HEK293 (cell line): ENCODE measurements at regions not wholly inside any gene's neighbourhood (a gene's known extent, or its start where the extent isn't known, plus 50 kb on each side); places are given as distances from the start of the nearest gene placed in this dataset.

ENCODE experiments used
- CTCF ChIA-PET: fragments of 350-600 bp; formaldehyde crosslinking; extraction: SDS; loops from one replicate; lab custom pipeline; 2021; ENCODE audit warnings: antibody characterized with exemption; lab: Yijun Ruan, JAX
- POLR2A ChIA-PET: fragments of 300-600 bp; formaldehyde crosslinking; extraction: SDS; loops from one replicate; lab custom pipeline; 2020; ENCODE audit warnings: antibody characterized with exemption, inconsistent platforms; lab: Yijun Ruan, JAX
- H3K27ac ChIP-seq: fragments of 200-500 bp; sonication (Bioruptor generic); 2 replicates; pipeline ENCODE4 v1.5.1; 2014; ENCODE audit warnings: low read depth, low read length, control low read depth, inconsistent platforms; ENCODE audit errors: extremely low read depth
- H3K36me3 ChIP-seq, 2 experiments: fragments of 200-500 bp in 1 of 2; sonication (Bioruptor generic) in 1 of 2; 1 replicate in 1 of 2; 2 replicates in 1 of 2; pipeline ENCODE4 v1.5.1; 2014 to 2017; ENCODE audit warnings: inconsistent platforms in 2 of 2, low read length in 2 of 2; ENCODE audit not compliant: control insufficient read depth in 2 of 2, insufficient read depth in 1 of 2
- H3K4me1 ChIP-seq: fragments of 200-500 bp; sonication (Bioruptor generic); 2 replicates; pipeline ENCODE4 v1.5.1; 2014; ENCODE audit warnings: mild to moderate bottlenecking, low read length, inconsistent platforms; ENCODE audit not compliant: control insufficient read depth, insufficient read depth
- H3K4me3 ChIP-seq: 2 replicates; pipeline ENCODE4 v1.5.1; 2011; ENCODE audit warnings: low read depth, mild to moderate bottlenecking, control low read depth, low read length, moderate library complexity
- H3K9me3 ChIP-seq: fragments of 200-500 bp; sonication (Bioruptor generic); 2 replicates; pipeline ENCODE4 v1.5.1; 2014; ENCODE audit warnings: low read depth, low read length, inconsistent platforms; ENCODE audit not compliant: control insufficient read depth, insufficient read depth
- BCL11B ChIP-seq: fragments of 450-650 bp; formaldehyde crosslinking; IDR thresholded peaks from 2 replicates; pipeline ENCODE4 v1.5.1; 2016; ENCODE audit warnings: low read depth, missing biosample characterization, missing genetic modification characterization
- IKZF3 ChIP-seq: fragments of 450-650 bp; IDR thresholded peaks from 2 replicates; pipeline ENCODE4 v1.5.0; 2018; ENCODE audit warnings: missing biosample characterization, mild to moderate bottlenecking, missing genetic modification characterization, moderate library complexity
- PRDM4 ChIP-seq: fragments of 450-650 bp; formaldehyde crosslinking; IDR thresholded peaks from 2 replicates; pipeline ENCODE4 v1.5.1; 2017; ENCODE audit warnings: missing biosample characterization, missing genetic modification characterization
- SALL2 ChIP-seq: fragments of 450-650 bp; formaldehyde crosslinking; IDR thresholded peaks from 2 replicates; pipeline ENCODE4 v1.5.0; 2017; ENCODE audit warnings: missing biosample characterization, mild to moderate bottlenecking, missing genetic modification characterization, borderline replicate concordance
- SETDB1 ChIP-seq: IDR thresholded peaks from one replicate; pipeline ENCODE4 v1.6.1; 2017; ENCODE audit warnings: mild to moderate bottlenecking, low read length, moderate library complexity, mixed read lengths; ENCODE audit not compliant: insufficient read length
- SP2 ChIP-seq: fragments of 450-650 bp; formaldehyde crosslinking; IDR thresholded peaks from 2 replicates; pipeline ENCODE4 v1.5.1; 2016; ENCODE audit warnings: missing biosample characterization, missing genetic modification characterization
- TRIM28 ChIP-seq: IDR thresholded peaks from 2 replicates; pipeline ENCODE4 v1.6.1; 2011; ENCODE audit warnings: low read length, control low read depth, borderline replicate concordance
- WT1 ChIP-seq: fragments of 450-650 bp; formaldehyde crosslinking; IDR thresholded peaks from 2 replicates; pipeline ENCODE4 v1.5.1; 2016; ENCODE audit warnings: missing biosample characterization, missing genetic modification characterization
- YY1 ChIP-seq: fragments of 450-650 bp; formaldehyde crosslinking; IDR thresholded peaks from 2 replicates; pipeline ENCODE4 v1.5.1; 2018; ENCODE audit warnings: missing biosample characterization, missing genetic modification characterization
- ZNF112 ChIP-seq: fragments of 450-650 bp; formaldehyde crosslinking; IDR thresholded peaks from 2 replicates; pipeline ENCODE4 v1.5.0; 2017; ENCODE audit warnings: missing biosample characterization, missing genetic modification characterization
- ZNF114 ChIP-seq: fragments of 450-650 bp; formaldehyde crosslinking; IDR thresholded peaks from 2 replicates; pipeline ENCODE4 v1.5.0; 2017; ENCODE audit warnings: missing biosample characterization, missing genetic modification characterization
- ZNF133 ChIP-seq: fragments of 450-650 bp; formaldehyde crosslinking; IDR thresholded peaks from 2 replicates; pipeline ENCODE4 v1.5.1; 2016; ENCODE audit warnings: missing biosample characterization, missing genetic modification characterization
- ZNF175 ChIP-seq: fragments of 450-650 bp; formaldehyde crosslinking; IDR thresholded peaks from 2 replicates; pipeline ENCODE4 v1.5.1; 2016; ENCODE audit warnings: missing biosample characterization, missing genetic modification characterization
- ZNF202 ChIP-seq: fragments of 450-650 bp; formaldehyde crosslinking; IDR thresholded peaks from 2 replicates; pipeline ENCODE4 v1.5.1; 2016; ENCODE audit warnings: missing biosample characterization, missing genetic modification characterization, borderline replicate concordance
- ZNF23 ChIP-seq: fragments of 450-650 bp; formaldehyde crosslinking; IDR thresholded peaks from 2 replicates; pipeline ENCODE4 v1.5.1; 2016; ENCODE audit warnings: missing biosample characterization, missing genetic modification characterization, borderline replicate concordance
- ZNF239 ChIP-seq: fragments of 450-650 bp; formaldehyde crosslinking; IDR thresholded peaks from 2 replicates; pipeline ENCODE4 v1.5.1; 2016; ENCODE audit warnings: missing biosample characterization, missing genetic modification characterization
- ZNF311 ChIP-seq: fragments of 450-650 bp; formaldehyde crosslinking; IDR thresholded peaks from 2 replicates; pipeline ENCODE4 v1.5.1; 2017; ENCODE audit warnings: missing biosample characterization, missing genetic modification characterization, borderline replicate concordance
- ZNF366 ChIP-seq: fragments of 450-650 bp; formaldehyde crosslinking; conservative IDR thresholded peaks from 2 replicates; pipeline ENCODE4 v1.5.1; 2016; ENCODE audit warnings: missing biosample characterization, missing genetic modification characterization
- ZNF394 ChIP-seq: fragments of 450-650 bp; formaldehyde crosslinking; IDR thresholded peaks from 2 replicates; pipeline ENCODE4 v1.5.1; 2016; ENCODE audit warnings: missing biosample characterization, missing genetic modification characterization, mild to moderate bottlenecking, moderate library complexity, borderline replicate concordance
- ZNF544 ChIP-seq: fragments of 450-650 bp; formaldehyde crosslinking; IDR thresholded peaks from 2 replicates; pipeline ENCODE4 v1.5.0; 2017; ENCODE audit warnings: missing biosample characterization, missing genetic modification characterization
- ZNF585B ChIP-seq: fragments of 450-650 bp; formaldehyde crosslinking; IDR thresholded peaks from 2 replicates; pipeline ENCODE4 v1.5.1; 2016; ENCODE audit warnings: missing biosample characterization, missing genetic modification characterization
- ZNF596 ChIP-seq: fragments of 450-650 bp; IDR thresholded peaks from 2 replicates; pipeline ENCODE4 v1.5.0; 2018; ENCODE audit warnings: missing biosample characterization, mild to moderate bottlenecking, missing genetic modification characterization, moderate library complexity
- ZNF623 ChIP-seq: fragments of 450-650 bp; formaldehyde crosslinking; IDR thresholded peaks from 2 replicates; pipeline ENCODE4 v1.5.1; 2016; ENCODE audit warnings: missing biosample characterization, missing genetic modification characterization
- ZNF639 ChIP-seq: fragments of 450-650 bp; formaldehyde crosslinking; IDR thresholded peaks from 2 replicates; pipeline ENCODE4 v1.5.1; 2016; ENCODE audit warnings: missing biosample characterization, missing genetic modification characterization
- ZNF792 ChIP-seq: fragments of 450-650 bp; formaldehyde crosslinking; IDR thresholded peaks from 2 replicates; pipeline ENCODE4 v1.5.1; 2016; ENCODE audit warnings: missing biosample characterization, missing genetic modification characterization
- ZSCAN23 ChIP-seq: fragments of 450-650 bp; formaldehyde crosslinking; IDR thresholded peaks from 2 replicates; pipeline ENCODE4 v1.5.1; 2016; ENCODE audit warnings: missing biosample characterization, missing genetic modification characterization
- TF ChIP-seq, protein P1 (sequence below): fragments of 450-650 bp; formaldehyde crosslinking; IDR thresholded peaks from 2 replicates; pipeline ENCODE4 v1.5.1; 2016; ENCODE audit warnings: missing biosample characterization, missing genetic modification characterization
- TF ChIP-seq, protein P2 (sequence below): fragments of 450-650 bp; formaldehyde crosslinking; IDR thresholded peaks from 2 replicates; pipeline ENCODE4 v1.5.1; 2017; ENCODE audit warnings: missing biosample characterization, mild to moderate bottlenecking, missing genetic modification characterization, moderate library complexity

DNA sequence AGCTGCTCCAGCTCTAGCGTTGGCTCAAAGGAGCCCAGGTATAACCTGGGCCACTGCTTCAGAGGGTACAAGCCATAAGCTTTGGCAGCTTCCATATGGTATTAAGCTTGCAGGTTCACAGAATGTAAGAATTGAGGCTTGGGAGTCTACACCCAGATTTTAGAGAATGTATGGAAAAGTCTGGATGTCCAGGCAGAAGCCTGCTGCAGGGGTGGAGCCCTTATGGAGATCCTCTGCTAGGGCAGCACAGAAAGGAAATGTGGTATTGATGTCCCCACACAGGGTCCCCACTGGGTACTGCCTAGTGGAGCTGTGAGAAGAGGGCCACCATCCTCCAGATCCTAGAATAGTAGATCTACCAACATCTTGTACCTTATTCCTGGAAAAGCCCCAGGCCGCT is 626.9 kb downstream of the MAT2B start:
- ChIA-PET CTCF (no interaction called here), POLR2A (no interaction called here)
- H3K36me3 ChIP-seq: no peaks in the 10 kb centered on the region
- no peaks in the 10 kb centered on the region for H3K4me1 ChIP-seq
- no peak overlapping the region for H3K4me3 ChIP-seq
- TF ChIP-seq BCL11B (tag by site-specific recombination): no peak
- no peak for TF ChIP-seq ZNF239 (tag by site-specific recombination)
- peak; percentile 74; the same call in 1 of the 2 replicates for TF ChIP-seq TRIM28
- no peak for TF ChIP-seq ZNF114 (tag by site-specific recombination)
- TF ChIP-seq SALL2 (tag by site-specific recombination): no peak
- TF ChIP-seq SETDB1: peak; percentile 85
- no peak for TF ChIP-seq ZNF623 (tag by site-specific recombination)
- TF ChIP-seq ZNF792 (tag by site-specific recombination): no peak
- no peak for TF ChIP-seq YY1 (tag by site-specific recombination)
- no peaks in the 10 kb centered on the region for H3K9me3 ChIP-seq
- no peak overlapping the region for H3K27ac ChIP-seq

GRCh38 chr5:164137095-164137494 is 631.7 kb downstream of the MAT2B start:
- Histone ChIP-seq H3K36me3 (no peaks in the 10 kb centered on the region), H3K4me3 (no peak overlapping the region), H3K9me3 (no peaks in the 10 kb centered on the region), H3K4me1 (no peaks in the 10 kb centered on the region), H3K27ac (no peak overlapping the region)
- CTCF ChIA-PET: no interaction called here
- TF ChIP-seq IKZF3 (tag by site-specific recombination) (no peak), TRIM28 (no peak), ZNF639 (tag by site-specific recombination) (no peak), ZNF394 (no peak), ZNF175 (tag by site-specific recombination) (no peak), ZNF585B (no peak), ZNF311 (no peak), WT1 (tag by site-specific recombination) (no peak), ZSCAN23 (tag by site-specific recombination) (no peak), ZNF596 (tag by site-specific recombination) (no peak), ZNF202 (tag by site-specific recombination) (no peak), ZNF23 (tag by site-specific recombination) (no peak), SP2 (no peak)
- TF ChIP-seq, protein P1, sequence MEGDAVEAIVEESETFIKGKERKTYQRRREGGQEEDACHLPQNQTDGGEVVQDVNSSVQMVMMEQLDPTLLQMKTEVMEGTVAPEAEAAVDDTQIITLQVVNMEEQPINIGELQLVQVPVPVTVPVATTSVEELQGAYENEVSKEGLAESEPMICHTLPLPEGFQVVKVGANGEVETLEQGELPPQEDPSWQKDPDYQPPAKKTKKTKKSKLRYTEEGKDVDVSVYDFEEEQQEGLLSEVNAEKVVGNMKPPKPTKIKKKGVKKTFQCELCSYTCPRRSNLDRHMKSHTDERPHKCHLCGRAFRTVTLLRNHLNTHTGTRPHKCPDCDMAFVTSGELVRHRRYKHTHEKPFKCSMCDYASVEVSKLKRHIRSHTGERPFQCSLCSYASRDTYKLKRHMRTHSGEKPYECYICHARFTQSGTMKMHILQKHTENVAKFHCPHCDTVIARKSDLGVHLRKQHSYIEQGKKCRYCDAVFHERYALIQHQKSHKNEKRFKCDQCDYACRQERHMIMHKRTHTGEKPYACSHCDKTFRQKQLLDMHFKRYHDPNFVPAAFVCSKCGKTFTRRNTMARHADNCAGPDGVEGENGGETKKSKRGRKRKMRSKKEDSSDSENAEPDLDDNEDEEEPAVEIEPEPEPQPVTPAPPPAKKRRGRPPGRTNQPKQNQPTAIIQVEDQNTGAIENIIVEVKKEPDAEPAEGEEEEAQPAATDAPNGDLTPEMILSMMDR (tag by site-specific recombination): no peak
- POLR2A ChIA-PET: no interaction called here

DNA sequence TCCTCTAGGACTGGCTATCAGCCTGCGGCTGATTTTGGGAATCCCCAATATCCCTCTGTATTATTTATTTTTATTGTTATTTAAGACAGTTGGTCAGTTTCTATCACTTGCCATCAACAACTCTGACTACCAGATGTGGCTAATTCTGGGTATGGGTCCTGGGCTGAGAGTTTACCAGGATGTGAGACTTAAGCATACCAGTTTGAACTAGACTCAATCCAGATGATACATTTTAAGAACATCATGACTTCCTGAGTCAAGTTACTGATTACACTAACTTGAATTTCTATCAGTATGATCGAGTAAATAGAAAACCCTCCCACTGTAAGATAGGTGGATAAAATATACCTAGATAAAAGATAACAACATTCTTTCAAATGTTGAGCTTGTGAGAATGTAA is 634.0 kb downstream of the MAT2B start:
- Histone ChIP-seq H3K36me3 (no peaks in the 10 kb centered on the region), H3K9me3 (no peaks in the 10 kb centered on the region), H3K4me1 (no peaks in the 10 kb centered on the region), H3K27ac (no peak overlapping the region), H3K4me3 (no peak overlapping the region)
- ChIA-PET CTCF (interaction anchor here (0.6 kb wide), 1 partner anchor 125 kb away, joined by 3 read pairs; no protein-coding TSS in a partner anchor), POLR2A (interaction anchor here (0.6 kb wide), 1 partner anchor 91 kb away, joined by 4 read pairs; no protein-coding TSS in a partner anchor)
- TF ChIP-seq PRDM4 (no peak), ZNF133 (tag by site-specific recombination) (no peak), ZNF366 (no peak), ZNF544 (tag by site-specific recombination) (no peak), ZNF112 (tag by site-specific recombination) (no peak)
- TF ChIP-seq, protein P2, sequence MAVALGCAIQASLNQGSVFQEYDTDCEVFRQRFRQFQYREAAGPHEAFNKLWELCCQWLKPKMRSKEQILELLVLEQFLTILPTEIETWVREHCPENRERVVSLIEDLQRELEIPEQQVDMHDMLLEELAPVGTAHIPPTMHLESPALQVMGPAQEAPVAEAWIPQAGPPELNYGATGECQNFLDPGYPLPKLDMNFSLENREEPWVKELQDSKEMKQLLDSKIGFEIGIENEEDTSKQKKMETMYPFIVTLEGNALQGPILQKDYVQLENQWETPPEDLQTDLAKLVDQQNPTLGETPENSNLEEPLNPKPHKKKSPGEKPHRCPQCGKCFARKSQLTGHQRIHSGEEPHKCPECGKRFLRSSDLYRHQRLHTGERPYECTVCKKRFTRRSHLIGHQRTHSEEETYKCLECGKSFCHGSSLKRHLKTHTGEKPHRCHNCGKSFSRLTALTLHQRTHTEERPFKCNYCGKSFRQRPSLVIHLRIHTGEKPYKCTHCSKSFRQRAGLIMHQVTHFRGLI (tag by site-specific recombination): no peak
